ENCODE measurements at regions not wholly inside any gene's neighbourhood (a gene's known extent, or its start where the extent isn't known, plus 50 kb on each side); places are given as distances from the start of the nearest gene placed in this dataset.

DNA sequence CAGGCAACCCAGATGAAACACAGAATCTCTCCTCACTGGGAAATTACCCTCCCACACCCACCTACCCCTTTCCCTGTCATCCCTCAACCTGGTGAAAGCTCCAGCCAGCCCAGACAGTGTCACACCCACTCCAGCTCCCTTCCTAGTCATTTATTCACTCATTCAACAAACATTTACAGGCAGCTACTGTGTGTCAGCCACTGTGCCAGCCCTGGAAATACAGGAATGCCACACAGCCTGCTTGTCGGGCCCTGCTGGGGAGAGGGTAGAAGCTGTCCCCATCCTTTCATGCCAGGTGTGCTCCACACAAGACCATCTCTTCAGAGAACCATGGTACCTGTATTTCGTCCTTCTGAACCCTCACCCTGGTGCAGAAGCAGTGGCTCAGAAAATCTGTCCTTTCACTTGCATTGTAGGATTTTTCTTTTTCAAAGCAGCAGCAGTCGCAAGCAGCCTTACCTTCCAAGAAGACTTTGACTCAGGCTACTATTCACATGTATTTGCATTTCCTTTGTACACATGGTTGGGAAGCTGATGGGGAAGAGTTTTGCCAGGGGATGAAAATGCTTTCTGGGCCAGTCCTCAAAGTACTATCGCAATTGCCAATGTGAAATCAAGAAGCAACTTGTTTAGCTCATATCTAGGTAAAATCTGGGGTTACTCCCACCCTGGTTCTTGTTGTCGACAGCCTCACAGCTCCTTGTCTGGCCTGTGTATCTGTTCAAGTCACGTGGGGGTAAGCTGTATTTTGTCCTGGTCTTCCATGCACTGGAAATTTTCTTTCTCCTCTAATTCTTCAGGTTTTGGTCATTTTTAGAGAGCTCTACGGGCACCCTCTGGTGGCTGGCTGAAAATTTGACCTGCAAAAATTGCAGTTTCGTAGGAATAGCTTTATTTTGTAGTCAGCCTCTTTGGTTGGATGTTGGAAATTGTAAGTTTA lies 147.4 kb upstream of the EGLN3 start (continued):
- TF ChIP-seq, protein P1, sequence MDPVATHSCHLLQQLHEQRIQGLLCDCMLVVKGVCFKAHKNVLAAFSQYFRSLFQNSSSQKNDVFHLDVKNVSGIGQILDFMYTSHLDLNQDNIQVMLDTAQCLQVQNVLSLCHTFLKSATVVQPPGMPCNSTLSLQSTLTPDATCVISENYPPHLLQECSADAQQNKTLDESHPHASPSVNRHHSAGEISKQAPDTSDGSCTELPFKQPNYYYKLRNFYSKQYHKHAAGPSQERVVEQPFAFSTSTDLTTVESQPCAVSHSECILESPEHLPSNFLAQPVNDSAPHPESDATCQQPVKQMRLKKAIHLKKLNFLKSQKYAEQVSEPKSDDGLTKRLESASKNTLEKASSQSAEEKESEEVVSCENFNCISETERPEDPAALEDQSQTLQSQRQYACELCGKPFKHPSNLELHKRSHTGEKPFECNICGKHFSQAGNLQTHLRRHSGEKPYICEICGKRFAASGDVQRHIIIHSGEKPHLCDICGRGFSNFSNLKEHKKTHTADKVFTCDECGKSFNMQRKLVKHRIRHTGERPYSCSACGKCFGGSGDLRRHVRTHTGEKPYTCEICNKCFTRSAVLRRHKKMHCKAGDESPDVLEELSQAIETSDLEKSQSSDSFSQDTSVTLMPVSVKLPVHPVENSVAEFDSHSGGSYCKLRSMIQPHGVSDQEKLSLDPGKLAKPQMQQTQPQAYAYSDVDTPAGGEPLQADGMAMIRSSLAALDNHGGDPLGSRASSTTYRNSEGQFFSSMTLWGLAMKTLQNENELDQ (CRISPR knock-in tag; IDR thresholded peaks at IDR 0.05; ENCODE audit: borderline replicate concordance) = no peak
- TF ChIP-seq ATF7 (IDR thresholded peaks at IDR 0.05) = no peak
- TF ChIP-seq ATF7 (CRISPR knock-in tag; IDR thresholded peaks at IDR 0.05) = no peak
- TF ChIP-seq, protein P2, sequence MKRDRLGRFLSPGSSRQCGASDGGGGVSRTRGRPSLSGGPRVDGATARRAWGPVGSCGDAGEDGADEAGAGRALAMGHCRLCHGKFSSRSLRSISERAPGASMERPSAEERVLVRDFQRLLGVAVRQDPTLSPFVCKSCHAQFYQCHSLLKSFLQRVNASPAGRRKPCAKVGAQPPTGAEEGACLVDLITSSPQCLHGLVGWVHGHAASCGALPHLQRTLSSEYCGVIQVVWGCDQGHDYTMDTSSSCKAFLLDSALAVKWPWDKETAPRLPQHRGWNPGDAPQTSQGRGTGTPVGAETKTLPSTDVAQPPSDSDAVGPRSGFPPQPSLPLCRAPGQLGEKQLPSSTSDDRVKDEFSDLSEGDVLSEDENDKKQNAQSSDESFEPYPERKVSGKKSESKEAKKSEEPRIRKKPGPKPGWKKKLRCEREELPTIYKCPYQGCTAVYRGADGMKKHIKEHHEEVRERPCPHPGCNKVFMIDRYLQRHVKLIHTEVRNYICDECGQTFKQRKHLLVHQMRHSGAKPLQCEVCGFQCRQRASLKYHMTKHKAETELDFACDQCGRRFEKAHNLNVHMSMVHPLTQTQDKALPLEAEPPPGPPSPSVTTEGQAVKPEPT (CRISPR knock-in tag; IDR thresholded peaks at IDR 0.05; ENCODE audit: low read depth) = peak; percentile 76; the same call in 1 of the 2 replicates
- no peak for TF ChIP-seq ATF1 (CRISPR knock-in tag; IDR thresholded peaks at IDR 0.05)
- TF ChIP-seq NFE2L2 (IDR thresholded peaks at IDR 0.05; ENCODE audit: low read length) = no peak
- TF ChIP-seq HNF4G (IDR thresholded peaks at IDR 0.05; ENCODE audit: borderline replicate concordance, low read depth, low read length) = no peak
- no peak for TF ChIP-seq HNF4G (CRISPR knock-in tag; IDR thresholded peaks at IDR 0.05; ENCODE audit: borderline replicate concordance, low read depth)
- no peak for TF ChIP-seq ZNF780A (CRISPR knock-in tag; IDR thresholded peaks at IDR 0.05)
- TF ChIP-seq CBX2 (IDR thresholded peaks at IDR 0.05; ENCODE audit: low read depth, low read length) = no peak
- 0 out of 2 replicates have a peak, but pooled peaks have one; percentile 29 for TF ChIP-seq CBX2 (CRISPR knock-in tag; IDR thresholded peaks at IDR 0.05; ENCODE audit: low read depth)
- no peak for TF ChIP-seq NFE2L1 (CRISPR knock-in tag; IDR thresholded peaks at IDR 0.05; ENCODE audit: borderline replicate concordance)
- no peak; the same call in 1 of the 2 replicates for TF ChIP-seq HNF4A (CRISPR knock-in tag; IDR thresholded peaks at IDR 0.05)
- no peak for TF ChIP-seq NCOA5 (CRISPR knock-in tag; IDR thresholded peaks at IDR 0.05)
- TF ChIP-seq, protein P3, sequence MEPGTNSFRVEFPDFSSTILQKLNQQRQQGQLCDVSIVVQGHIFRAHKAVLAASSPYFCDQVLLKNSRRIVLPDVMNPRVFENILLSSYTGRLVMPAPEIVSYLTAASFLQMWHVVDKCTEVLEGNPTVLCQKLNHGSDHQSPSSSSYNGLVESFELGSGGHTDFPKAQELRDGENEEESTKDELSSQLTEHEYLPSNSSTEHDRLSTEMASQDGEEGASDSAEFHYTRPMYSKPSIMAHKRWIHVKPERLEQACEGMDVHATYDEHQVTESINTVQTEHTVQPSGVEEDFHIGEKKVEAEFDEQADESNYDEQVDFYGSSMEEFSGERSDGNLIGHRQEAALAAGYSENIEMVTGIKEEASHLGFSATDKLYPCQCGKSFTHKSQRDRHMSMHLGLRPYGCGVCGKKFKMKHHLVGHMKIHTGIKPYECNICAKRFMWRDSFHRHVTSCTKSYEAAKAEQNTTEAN (CRISPR knock-in tag; conservative IDR thresholded peaks at IDR 0.05) = no peak
- TF ChIP-seq, protein P4, sequence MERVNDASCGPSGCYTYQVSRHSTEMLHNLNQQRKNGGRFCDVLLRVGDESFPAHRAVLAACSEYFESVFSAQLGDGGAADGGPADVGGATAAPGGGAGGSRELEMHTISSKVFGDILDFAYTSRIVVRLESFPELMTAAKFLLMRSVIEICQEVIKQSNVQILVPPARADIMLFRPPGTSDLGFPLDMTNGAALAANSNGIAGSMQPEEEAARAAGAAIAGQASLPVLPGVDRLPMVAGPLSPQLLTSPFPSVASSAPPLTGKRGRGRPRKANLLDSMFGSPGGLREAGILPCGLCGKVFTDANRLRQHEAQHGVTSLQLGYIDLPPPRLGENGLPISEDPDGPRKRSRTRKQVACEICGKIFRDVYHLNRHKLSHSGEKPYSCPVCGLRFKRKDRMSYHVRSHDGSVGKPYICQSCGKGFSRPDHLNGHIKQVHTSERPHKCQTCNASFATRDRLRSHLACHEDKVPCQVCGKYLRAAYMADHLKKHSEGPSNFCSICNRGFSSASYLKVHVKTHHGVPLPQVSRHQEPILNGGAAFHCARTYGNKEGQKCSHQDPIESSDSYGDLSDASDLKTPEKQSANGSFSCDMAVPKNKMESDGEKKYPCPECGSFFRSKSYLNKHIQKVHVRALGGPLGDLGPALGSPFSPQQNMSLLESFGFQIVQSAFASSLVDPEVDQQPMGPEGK (CRISPR knock-in tag; IDR thresholded peaks at IDR 0.05) = no peak
- no peak for TF ChIP-seq ZFP62 (CRISPR knock-in tag; IDR thresholded peaks at IDR 0.05)
- no peak for TF ChIP-seq TEAD2 (CRISPR knock-in tag; IDR thresholded peaks at IDR 0.05)
- TF ChIP-seq ZNF331 (CRISPR knock-in tag; IDR thresholded peaks at IDR 0.05) = no peak
- TF ChIP-seq DR1 (CRISPR knock-in tag; IDR thresholded peaks at IDR 0.05) = no peak
- TF ChIP-seq, protein P5, sequence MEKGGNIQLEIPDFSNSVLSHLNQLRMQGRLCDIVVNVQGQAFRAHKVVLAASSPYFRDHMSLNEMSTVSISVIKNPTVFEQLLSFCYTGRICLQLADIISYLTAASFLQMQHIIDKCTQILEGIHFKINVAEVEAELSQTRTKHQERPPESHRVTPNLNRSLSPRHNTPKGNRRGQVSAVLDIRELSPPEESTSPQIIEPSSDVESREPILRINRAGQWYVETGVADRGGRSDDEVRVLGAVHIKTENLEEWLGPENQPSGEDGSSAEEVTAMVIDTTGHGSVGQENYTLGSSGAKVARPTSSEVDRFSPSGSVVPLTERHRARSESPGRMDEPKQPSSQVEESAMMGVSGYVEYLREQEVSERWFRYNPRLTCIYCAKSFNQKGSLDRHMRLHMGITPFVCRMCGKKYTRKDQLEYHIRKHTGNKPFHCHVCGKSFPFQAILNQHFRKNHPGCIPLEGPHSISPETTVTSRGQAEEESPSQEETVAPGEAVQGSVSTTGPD (CRISPR knock-in tag; IDR thresholded peaks at IDR 0.05) = no peak

Data from HepG2 (cell line).